ENCODE measurements at regions not wholly inside any gene's neighbourhood (a gene's known extent, or its start where the extent isn't known, plus 50 kb on each side); places are given as distances from the start of the nearest gene placed in this dataset.

- Histone ChIP-seq H3K27ac (replicated peaks) (no peak overlapping the region), H3K4me3 (replicated peaks; ENCODE audit: insufficient read depth, low read length) (no peak overlapping the region), H3K27me3 (ENCODE audit: insufficient read depth, poor library complexity, severe bottlenecking) (no peaks in the 10 kb centered on the region)
- no peak for TF ChIP-seq REST (IDR thresholded peaks at IDR 0.05; ENCODE audit: insufficient replicate concordance, low read depth)
- TF ChIP-seq CTCF (IDR thresholded peaks at IDR 0.05; ENCODE audit: insufficient read depth, low read length) = no peak
- no peak for TF ChIP-seq SPI1 (IDR thresholded peaks at IDR 0.05; ENCODE audit: borderline replicate concordance, low read depth)
- no peak for TF ChIP-seq GABPA (IDR thresholded peaks at IDR 0.05; ENCODE audit: low read depth)
- TF ChIP-seq POLR2AphosphoS5 (IDR thresholded peaks at IDR 0.05; ENCODE audit: low read depth) = no peak
- no peak for DNase-seq (ENCODE audit: low read depth in 1 of 2, low spot score in 1 of 2)
These were observed 50.2 kb upstream of the XPA start for GRCh38 chr9:97747201-97747965.

- Histone ChIP-seq H3K27ac (replicated peaks) (no peak overlapping the region), H3K4me3 (replicated peaks; ENCODE audit: insufficient read depth, low read length) (no peak overlapping the region), H3K27me3 (ENCODE audit: insufficient read depth, poor library complexity, severe bottlenecking) (no peaks in the 10 kb centered on the region)
- DNase-seq (ENCODE audit: low read depth in 1 of 2, low spot score in 1 of 2) = no peak
- TF ChIP-seq REST (IDR thresholded peaks at IDR 0.05; ENCODE audit: insufficient replicate concordance, low read depth) (no peak), SPI1 (IDR thresholded peaks at IDR 0.05; ENCODE audit: borderline replicate concordance, low read depth) (no peak), CTCF (IDR thresholded peaks at IDR 0.05; ENCODE audit: insufficient read depth, low read length) (no peak), POLR2AphosphoS5 (IDR thresholded peaks at IDR 0.05; ENCODE audit: low read depth) (no peak), GABPA (IDR thresholded peaks at IDR 0.05; ENCODE audit: low read depth) (no peak)
These were observed 51.4 kb upstream of the XPA start for GRCh38 chr9:97748525-97748924.

- H3K27ac ChIP-seq (replicated peaks) = no peak overlapping the region
- no peaks in the 10 kb centered on the region for H3K27me3 ChIP-seq (ENCODE audit: insufficient read depth, poor library complexity, severe bottlenecking)
- TF ChIP-seq POLR2AphosphoS5 (IDR thresholded peaks at IDR 0.05; ENCODE audit: low read depth) (no peak), SPI1 (IDR thresholded peaks at IDR 0.05; ENCODE audit: borderline replicate concordance, low read depth) (no peak), GABPA (IDR thresholded peaks at IDR 0.05; ENCODE audit: low read depth) (no peak), REST (IDR thresholded peaks at IDR 0.05; ENCODE audit: insufficient replicate concordance, low read depth) (no peak), CTCF (IDR thresholded peaks at IDR 0.05; ENCODE audit: insufficient read depth, low read length) (no peak)
- H3K4me3 ChIP-seq (replicated peaks; ENCODE audit: insufficient read depth, low read length) = no peak overlapping the region
- DNase-seq (ENCODE audit: low read depth in 1 of 2, low spot score in 1 of 2) = no peak
These were observed 52.8 kb upstream of the XPA start for GRCh38 chr9:97749928-97750327.

Measured in HL-60 (cell line).